ENCODE measurements at regions not wholly inside any gene's neighbourhood (a gene's known extent, or its start where the extent isn't known, plus 50 kb on each side); places are given as distances from the start of the nearest gene placed in this dataset.

- Histone ChIP-seq H3K9ac (ENCODE audit: insufficient read depth in 1 of 2, low read depth in 2 of 2, low read length in 2 of 2) (no peak overlapping the region), H3K9me1 (ENCODE audit: control insufficient read depth, insufficient read depth, low read length) (no peaks in the 10 kb centered on the region), H3K9me3 (replicated peaks; ENCODE audit: control insufficient read depth, insufficient read depth, low read depth, low read length) (0 out of 2 replicates have a peak, but pooled peaks cover 2% of the 10 kb centered on the region), H3K4me3 (no peak overlapping the region), H3K36me3 (ENCODE audit: control insufficient read depth, insufficient read depth, low read length) (no peaks in the 10 kb centered on the region), H3K4me2 (ENCODE audit: insufficient read depth, low read length) (no peak overlapping the region), H3K27ac (ENCODE audit: extremely low read depth, low read depth, low read length) (no peak overlapping the region), H3K79me2 (ENCODE audit: control insufficient read depth, insufficient read depth, low read length) (no peaks in the 10 kb centered on the region), H4K20me1 (replicated peaks; ENCODE audit: control insufficient read depth, insufficient read depth, low read length) (no peaks in the 10 kb centered on the region), H3K4me1 (replicated peaks in 1 of 2; ENCODE audit: control insufficient read depth in 2 of 2, insufficient read depth in 2 of 2, low read length in 2 of 2) (no peaks in the 10 kb centered on the region), H2AFZ (ENCODE audit: low read depth, low read length) (no peak overlapping the region), H3K27me3 (ENCODE audit: control insufficient read depth in 2 of 2, insufficient read depth in 2 of 2, low read length in 2 of 2) (no peaks in the 10 kb centered on the region)
- DNase-seq (ENCODE audit: extremely low read depth in 1 of 4, low spot score in 3 of 4) (no peak), ATAC-seq (no peak), FAIRE-seq (no peak)
- intact Hi-C loops (cut with micrococcal nuclease): no loop called here
- WGBS (ENCODE audit: insufficient coverage, low coverage, missing lambda C conversion rate): 2% methylated on average over 4 of the region's 4 CpGs
- no peak for TF ChIP-seq ZNF655 (CRISPR knock-in tag; IDR thresholded peaks at IDR 0.05)
- TF ChIP-seq TFE3 (CRISPR knock-in tag; IDR thresholded peaks at IDR 0.05): peak; percentile 69
- POLR2A ChIA-PET: no interaction called here
- no TSS peak for BruUV-seq (replicated peaks)
- in situ Hi-C loops (cut with MboI): no loop called here
- CTCF ChIA-PET (ENCODE audit: low intra/inter-chr PET ratio): interaction anchor here (0.7 kb wide), 1 partner anchor 29 kb away, joined by 3 read pairs; no protein-coding TSS in a partner anchor
Observed at GRCh38 chr4:89509708-89510281, 202.2 kb upstream of the GPRIN3 start.
